K562 (cell line): ENCODE measurements at regions not wholly inside any gene's neighbourhood (a gene's known extent, or its start where the extent isn't known, plus 50 kb on each side); places are given as distances from the start of the nearest gene placed in this dataset.

Experiments
- ATAC-seq: fragments of 200-7000 bp; cut with Tn5 transposase; 3 replicates; pipeline ENCODE4 v1.9.1; 2020; ENCODE audit warnings: moderate library complexity
- BruUV-seq: library from RNA; stranded (reverse); fragments of 400-500 nt; replicated peaks from 2 replicates; lab custom pipeline; 2021; lab: Mats Ljungman, UMichigan
- CTCF ChIA-PET: fragments of 300-600 bp; formaldehyde crosslinking; extraction: SDS; loops from one replicate; lab custom pipeline; 2021; ENCODE audit warnings: low intra/inter-chr PET ratio; lab: Yijun Ruan, JAX
- POLR2A ChIA-PET: fragments of 300-600, 350-650 bp; sonication (Branson Sonifier 250); formaldehyde crosslinking; extraction: SDS; loops from one replicate; lab custom pipeline; 2021; ENCODE audit warnings: antibody characterized with exemption, inconsistent platforms; lab: Yijun Ruan, JAX
- DNase-seq, 4 experiments: peaks; one replicate each; pipeline versions ENCODE4 v3.0.0 to v3.0.0-alpha.2; 2011 to 2018; ENCODE audit warnings: low spot score in 3 of 4, mixed read lengths in 3 of 4; ENCODE audit errors: extremely low read depth in 1 of 4
- FAIRE-seq: peaks from 2 replicates; lab custom pipeline; 2011; peaks lifted over from hg19 to GRCh38; lab: Jason Lieb, UNC
- H2AFZ ChIP-seq: 2 replicates; pipeline ENCODE4 v1.6.0; 2011; ENCODE audit warnings: low read depth, low read length, control low read depth, inconsistent platforms
- H3K27ac ChIP-seq: fragments of 200-600 bp; 3 replicates; pipeline ENCODE4 v1.8.0; 2011; ENCODE audit warnings: low read depth, mild to moderate bottlenecking, control low read depth, inconsistent platforms, low read length, moderate library complexity, mixed read lengths; ENCODE audit errors: extremely low read depth
- H3K27me3 ChIP-seq, 2 experiments: fragments of 300-600 bp in 1 of 2; 2 replicates in 1 of 2; 3 replicates in 1 of 2; pipeline versions ENCODE4 v1.6.0 to v1.8.0; 2011; ENCODE audit warnings: inconsistent platforms in 2 of 2, low read length in 2 of 2, mild to moderate bottlenecking in 1 of 2, mixed read lengths in 1 of 2, moderate library complexity in 1 of 2; ENCODE audit not compliant: control insufficient read depth in 2 of 2, insufficient read depth in 2 of 2
- H3K36me3 ChIP-seq: fragments of 300-600 bp; 3 replicates; pipeline ENCODE4 v1.8.0; 2011; ENCODE audit warnings: mild to moderate bottlenecking, low read length, inconsistent platforms; ENCODE audit not compliant: control insufficient read depth, insufficient read depth
- H3K4me1 ChIP-seq, 2 experiments: fragments of 200-600 bp in 1 of 2; replicated peaks in 1 of 2; 2 replicates in 1 of 2; 3 replicates in 1 of 2; pipeline versions ENCODE4 v1.5.1 to v1.8.0; 2011; ENCODE audit warnings: inconsistent platforms in 2 of 2, low read length in 2 of 2, mild to moderate bottlenecking in 1 of 2, mixed read lengths in 1 of 2, moderate library complexity in 1 of 2; ENCODE audit not compliant: control insufficient read depth in 2 of 2, insufficient read depth in 2 of 2
- H3K4me2 ChIP-seq: 2 replicates; pipeline ENCODE4 v1.6.1; 2011; ENCODE audit warnings: low read length, control low read depth, inconsistent platforms, mixed read lengths; ENCODE audit not compliant: insufficient read depth
- H3K4me3 ChIP-seq: fragments of 200-600 bp; sonication (generic), shearing (Covaris generic); 2 replicates; pipeline ENCODE4 v1.5.1; 2016; ENCODE audit warnings: control low read depth, inconsistent platforms
- H3K79me2 ChIP-seq: fragments of 200-600 bp; 3 replicates; pipeline ENCODE4 v1.8.0; 2011; ENCODE audit warnings: low read length, inconsistent platforms; ENCODE audit not compliant: control insufficient read depth, insufficient read depth
- H3K9ac ChIP-seq, 2 experiments: 2 replicates each; pipeline versions ENCODE4 v1.6.0 to v1.6.1; 2011; ENCODE audit warnings: low read depth in 2 of 2, low read length in 2 of 2, control low read depth in 1 of 2, inconsistent platforms in 1 of 2, mild to moderate bottlenecking in 1 of 2, mixed read lengths in 1 of 2; ENCODE audit not compliant: insufficient read depth in 1 of 2
- H3K9me1 ChIP-seq: one replicate; pipeline ENCODE4 v1.6.0; 2011; ENCODE audit warnings: inconsistent platforms, mild to moderate bottlenecking, low read length, moderate library complexity; ENCODE audit not compliant: control insufficient read depth, insufficient read depth
- H3K9me3 ChIP-seq: replicated peaks from 2 replicates; pipeline ENCODE4 v1.5.1; 2011; ENCODE audit warnings: low read depth, low read length, inconsistent platforms; ENCODE audit not compliant: control insufficient read depth, insufficient read depth
- H4K20me1 ChIP-seq: replicated peaks from 2 replicates; pipeline ENCODE4 v1.6.1; 2011; ENCODE audit warnings: low read length, inconsistent platforms, mixed read lengths; ENCODE audit not compliant: control insufficient read depth, insufficient read depth
- CBX5 ChIP-seq: IDR thresholded peaks from 2 replicates; pipeline ENCODE4 v1.6.1; 2014; ENCODE audit warnings: low read depth, borderline replicate concordance
- NFRKB ChIP-seq: fragments of 450-650 bp; IDR thresholded peaks from 2 replicates; pipeline ENCODE4 v1.6.1; 2016; ENCODE audit warnings: low read depth
- SNRNP70 ChIP-seq: fragments of 200-400 bp; formaldehyde crosslinking; optimal IDR thresholded peaks from 2 replicates; pipeline ENCODE3; 2017; ENCODE audit warnings: low read depth, low read length
- SP1 ChIP-seq: sonication (generic); formaldehyde crosslinking; IDR thresholded peaks from 2 replicates; pipeline ENCODE4 v1.8.1; 2022; ENCODE audit warnings: mild to moderate bottlenecking, missing genetic modification reagents
- TFAM ChIP-seq: fragments of 250-450 bp; sonication (Bioruptor Pico); conservative IDR thresholded peaks from 2 replicates; pipeline ENCODE4 v1.5.0; 2021; ENCODE audit warnings: mild to moderate bottlenecking, moderate library complexity
- ZFP36 ChIP-seq: fragments of 150-350 bp; IDR thresholded peaks from 2 replicates; pipeline ENCODE4 v1.6.1; 2018; ENCODE audit warnings: low read length, low read depth; ENCODE audit not compliant: partially characterized antibody
- ZNF165 ChIP-seq: fragments of 250-450 bp; sonication (Bioruptor Pico); IDR thresholded peaks from 2 replicates; pipeline ENCODE4 v1.4.0; 2020; ENCODE audit warnings: borderline replicate concordance
- ZNF347 ChIP-seq: fragments of 450-650 bp; formaldehyde crosslinking; IDR thresholded peaks from 2 replicates; pipeline ENCODE4 v1.4.0; 2020; ENCODE audit warnings: low read depth, mild to moderate bottlenecking, moderate library complexity
- WGBS: fragments of 100-300 bp; shearing (Covaris generic); methylation state at CpG from one replicate; pipeline ENCODE4 v1.1.6; 2016; ENCODE audit warnings: low coverage, mixed read lengths; ENCODE audit not compliant: insufficient coverage; ENCODE audit errors: missing lambda C conversion rate; 5-methylcytosine and 5-hydroxymethylcytosine counted together
- in situ Hi-C: fragments of 300-500 bp; cut with MboI; formaldehyde crosslinking; loops from 4 replicates; pipeline ENCODE4 v1.15.0; 2018; ENCODE audit warnings: inconsistent platforms, mixed read lengths
- intact Hi-C: fragments of 100-400 bp; cut with micrococcal nuclease; formaldehyde crosslinking; loops from 2 replicates; pipeline ENCODE4 v1.14.2; 2022
- TF ChIP-seq, protein P1 (sequence below), 2 experiments: fragments of 450-650 bp; conservative IDR thresholded peaks; 2 replicates each; pipeline ENCODE4 v1.6.1; 2017; ENCODE audit warnings: mild to moderate bottlenecking in 2 of 2, moderate library complexity in 2 of 2
- TF ChIP-seq, protein P2 (sequence below): IDR thresholded peaks from 3 replicates; pipeline ENCODE4 v1.6.1; 2011; ENCODE audit warnings: borderline replicate concordance, mild to moderate bottlenecking, moderate library complexity; ENCODE audit not compliant: insufficient read length; ENCODE audit errors: extremely low read depth

DNA sequence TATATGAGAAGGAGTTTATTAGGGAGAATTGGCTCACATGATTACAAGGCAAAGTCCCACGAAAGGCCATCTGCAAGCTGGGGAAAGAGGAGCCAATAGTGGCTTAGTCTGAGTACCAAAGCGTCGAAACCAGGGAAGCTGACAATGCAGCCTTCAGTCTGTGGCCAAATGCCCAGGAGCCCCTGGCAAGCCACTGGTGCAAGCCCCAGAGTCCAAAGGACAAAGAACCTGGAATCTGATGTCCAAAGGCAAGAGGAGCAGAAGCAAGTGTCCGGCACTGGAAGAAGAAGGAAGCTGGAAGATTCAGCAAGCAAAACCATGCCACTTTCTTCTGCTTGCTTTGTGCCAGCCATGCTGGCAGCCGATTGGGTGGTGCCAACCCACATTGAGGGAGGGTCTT lies 74.3 kb upstream of the NPAS2 start:
- no peak for TF ChIP-seq NFRKB
- TF ChIP-seq, protein P1, sequence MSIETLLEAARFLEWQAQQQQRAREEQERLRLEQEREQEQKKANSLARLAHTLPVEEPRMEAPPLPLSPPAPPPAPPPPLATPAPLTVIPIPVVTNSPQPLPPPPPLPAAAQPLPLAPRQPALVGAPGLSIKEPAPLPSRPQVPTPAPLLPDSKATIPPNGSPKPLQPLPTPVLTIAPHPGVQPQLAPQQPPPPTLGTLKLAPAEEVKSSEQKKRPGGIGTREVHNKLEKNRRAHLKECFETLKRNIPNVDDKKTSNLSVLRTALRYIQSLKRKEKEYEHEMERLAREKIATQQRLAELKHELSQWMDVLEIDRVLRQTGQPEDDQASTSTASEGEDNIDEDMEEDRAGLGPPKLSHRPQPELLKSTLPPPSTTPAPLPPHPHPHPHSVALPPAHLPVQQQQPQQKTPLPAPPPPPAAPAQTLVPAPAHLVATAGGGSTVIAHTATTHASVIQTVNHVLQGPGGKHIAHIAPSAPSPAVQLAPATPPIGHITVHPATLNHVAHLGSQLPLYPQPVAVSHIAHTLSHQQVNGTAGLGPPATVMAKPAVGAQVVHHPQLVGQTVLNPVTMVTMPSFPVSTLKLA (conservative IDR thresholded peaks at IDR 0.05) = no peak
- TF ChIP-seq SP1 (CRISPR knock-in tag) = no peak
- TF ChIP-seq CBX5 = no peak
- TF ChIP-seq, protein P2, sequence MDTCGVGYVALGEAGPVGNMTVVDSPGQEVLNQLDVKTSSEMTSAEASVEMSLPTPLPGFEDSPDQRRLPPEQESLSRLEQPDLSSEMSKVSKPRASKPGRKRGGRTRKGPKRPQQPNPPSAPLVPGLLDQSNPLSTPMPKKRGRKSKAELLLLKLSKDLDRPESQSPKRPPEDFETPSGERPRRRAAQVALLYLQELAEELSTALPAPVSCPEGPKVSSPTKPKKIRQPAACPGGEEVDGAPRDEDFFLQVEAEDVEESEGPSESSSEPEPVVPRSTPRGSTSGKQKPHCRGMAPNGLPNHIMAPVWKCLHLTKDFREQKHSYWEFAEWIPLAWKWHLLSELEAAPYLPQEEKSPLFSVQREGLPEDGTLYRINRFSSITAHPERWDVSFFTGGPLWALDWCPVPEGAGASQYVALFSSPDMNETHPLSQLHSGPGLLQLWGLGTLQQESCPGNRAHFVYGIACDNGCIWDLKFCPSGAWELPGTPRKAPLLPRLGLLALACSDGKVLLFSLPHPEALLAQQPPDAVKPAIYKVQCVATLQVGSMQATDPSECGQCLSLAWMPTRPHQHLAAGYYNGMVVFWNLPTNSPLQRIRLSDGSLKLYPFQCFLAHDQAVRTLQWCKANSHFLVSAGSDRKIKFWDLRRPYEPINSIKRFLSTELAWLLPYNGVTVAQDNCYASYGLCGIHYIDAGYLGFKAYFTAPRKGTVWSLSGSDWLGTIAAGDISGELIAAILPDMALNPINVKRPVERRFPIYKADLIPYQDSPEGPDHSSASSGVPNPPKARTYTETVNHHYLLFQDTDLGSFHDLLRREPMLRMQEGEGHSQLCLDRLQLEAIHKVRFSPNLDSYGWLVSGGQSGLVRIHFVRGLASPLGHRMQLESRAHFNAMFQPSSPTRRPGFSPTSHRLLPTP = no peak
- no peak for TF ChIP-seq ZNF347 (CRISPR knock-in tag)
- TF ChIP-seq ZNF165 (CRISPR knock-in tag) = no peak
- TF ChIP-seq ZFP36 = no peak
- no peak for TF ChIP-seq TFAM
- TF ChIP-seq SNRNP70 = no peak
- 4% methylated on average over 5 of the region's 5 CpGs for WGBS
- FAIRE-seq = no peak
- Histone ChIP-seq H3K4me2 (no peak overlapping the region), H3K9me3 (no peaks in the 10 kb centered on the region), H3K79me2 (no peaks in the 10 kb centered on the region), H2AFZ (no peak overlapping the region), H3K36me3 (no peaks in the 10 kb centered on the region), H3K27me3 (peaks cover 2 to 14% of the 10 kb centered on the region in 2 experiments; a peak in 3 of 5 replicates), H3K4me3 (no peak overlapping the region), H3K9ac (no peak overlapping the region), H3K4me1 (no peaks in the 10 kb centered on the region), H3K9me1 (no peaks in the 10 kb centered on the region), H4K20me1 (no peaks in the 10 kb centered on the region), H3K27ac (no peak overlapping the region)
- no TSS peak for BruUV-seq
- intact Hi-C loops = no loop called here
- ATAC-seq = no peak
- ChIA-PET POLR2A (no interaction called here), CTCF (no interaction called here)
- DNase-seq = no peak
- in situ Hi-C loops = no loop called here
